22Rv1 (cell line): ENCODE measurements at regions not wholly inside any gene's neighbourhood (a gene's known extent, or its start where the extent isn't known, plus 50 kb on each side); places are given as distances from the start of the nearest gene placed in this dataset.

Experiments used
- H3K27ac ChIP-seq: fragments of 450-650 bp; 2 replicates; pipeline ENCODE4 v1.5.1; 2017
- CTCF ChIP-seq: fragments of 450-650 bp; IDR thresholded peaks from 2 replicates; pipeline ENCODE4 v1.5.1; 2017; ENCODE audit warnings: mild to moderate bottlenecking
- ZFX ChIP-seq: fragments of 450-650 bp; IDR thresholded peaks from 2 replicates; pipeline ENCODE4 v1.6.1; 2017; ENCODE audit warnings: antibody characterized with exemption, borderline replicate concordance

GRCh38 chr11:21659961-21660360, 532.9 kb upstream of the ANO5 start:
- no peak overlapping the region for H3K27ac ChIP-seq
- TF ChIP-seq ZFX (no peak), CTCF (no peak)

- peak overlapping the region; percentile 47 for H3K27ac ChIP-seq
- TF ChIP-seq ZFX (no peak), CTCF (no peak)
Observed at GRCh38 chr11:21675049-21675616, 517.8 kb upstream of the ANO5 start.

- TF ChIP-seq CTCF (no peak), ZFX (no peak)
- no peak overlapping the region for H3K27ac ChIP-seq
Observed at GRCh38 chr11:21687643-21688042, 505.2 kb upstream of the ANO5 start.

GRCh38 chr11:21704539-21704938, 488.3 kb upstream of the ANO5 start:
- TF ChIP-seq CTCF = no peak
- no peak for TF ChIP-seq ZFX
- H3K27ac ChIP-seq = no peak overlapping the region

- TF ChIP-seq CTCF = no peak
- TF ChIP-seq ZFX = no peak
- no peak overlapping the region for H3K27ac ChIP-seq
Observed at GRCh38 chr11:21707116-21707739, 485.7 kb upstream of the ANO5 start.

- no peak overlapping the region for H3K27ac ChIP-seq
- no peak for TF ChIP-seq ZFX
- TF ChIP-seq CTCF = no peak
Observed at GRCh38 chr11:21710809-21711208, 482.1 kb upstream of the ANO5 start.

GRCh38 chr11:21711341-21711740, 481.5 kb upstream of the ANO5 start:
- TF ChIP-seq CTCF (no peak), ZFX (no peak)
- no peak overlapping the region for H3K27ac ChIP-seq
